SW480 (cell line): ENCODE measurements at regions not wholly inside any gene's neighbourhood (a gene's known extent, or its start where the extent isn't known, plus 50 kb on each side); places are given as distances from the start of the nearest gene placed in this dataset.

Experiments
- DNase-seq: peaks from one replicate; pipeline ENCODE4 v3.0.0-alpha.2; 2016; ENCODE audit warnings: low spot score

DNA sequence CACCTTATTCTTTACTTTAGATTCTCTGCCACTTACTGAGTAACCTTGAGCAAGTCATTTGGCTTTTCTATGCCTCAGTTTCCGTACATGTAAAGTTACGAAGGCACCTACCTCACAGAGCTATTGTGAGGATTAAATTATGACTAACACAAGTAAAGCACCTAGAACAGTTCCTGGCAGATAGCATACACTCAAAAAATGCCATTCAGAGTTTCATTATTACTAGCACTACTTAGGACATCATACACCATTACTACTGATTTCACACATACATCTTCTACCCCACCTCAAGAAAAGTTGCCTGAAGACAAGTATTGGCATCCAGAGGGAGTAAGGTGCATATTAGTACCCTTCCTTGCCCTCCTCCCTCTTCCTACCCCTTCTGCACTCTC is 107.8 kb downstream of the OGFRL1 start:
- no peak for DNase-seq

DNA sequence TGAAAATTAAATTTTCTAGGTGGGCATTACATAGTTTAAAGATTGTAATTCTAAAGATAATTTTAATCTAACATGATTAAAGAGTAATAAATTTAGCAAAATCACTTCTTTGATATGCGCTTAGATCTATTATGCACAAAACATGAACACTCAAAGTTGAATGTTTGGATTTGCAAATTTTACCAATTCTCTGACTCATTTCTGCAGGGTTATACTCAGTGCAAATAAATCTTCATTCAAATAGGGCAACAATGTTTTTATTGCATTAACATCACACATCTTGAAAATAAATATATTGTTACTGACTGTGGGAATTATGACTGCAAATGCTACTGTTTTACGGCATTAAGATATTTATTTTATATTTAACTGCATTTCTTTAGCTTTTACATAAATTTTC is 110.7 kb downstream of the OGFRL1 start:
- no peak for DNase-seq

DNA sequence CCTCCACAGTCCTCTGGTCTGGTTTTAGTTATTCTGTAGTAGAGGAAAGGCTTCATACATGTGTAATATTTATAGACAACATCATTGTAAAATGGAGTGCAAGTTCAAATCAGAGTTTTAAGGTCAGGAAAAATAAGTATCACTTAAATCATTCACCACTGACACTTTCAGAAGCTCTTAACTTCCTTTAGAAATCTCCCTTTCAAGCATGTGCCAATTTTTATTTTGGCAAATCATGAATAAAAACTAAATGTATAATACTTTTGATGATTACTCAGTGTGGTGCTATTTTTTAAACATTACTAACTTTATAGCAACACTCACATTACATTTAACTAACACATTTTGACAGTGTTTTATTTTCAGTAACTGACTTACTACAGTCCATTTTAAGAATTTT is 112.2 kb downstream of the OGFRL1 start:
- no peak for DNase-seq

DNA sequence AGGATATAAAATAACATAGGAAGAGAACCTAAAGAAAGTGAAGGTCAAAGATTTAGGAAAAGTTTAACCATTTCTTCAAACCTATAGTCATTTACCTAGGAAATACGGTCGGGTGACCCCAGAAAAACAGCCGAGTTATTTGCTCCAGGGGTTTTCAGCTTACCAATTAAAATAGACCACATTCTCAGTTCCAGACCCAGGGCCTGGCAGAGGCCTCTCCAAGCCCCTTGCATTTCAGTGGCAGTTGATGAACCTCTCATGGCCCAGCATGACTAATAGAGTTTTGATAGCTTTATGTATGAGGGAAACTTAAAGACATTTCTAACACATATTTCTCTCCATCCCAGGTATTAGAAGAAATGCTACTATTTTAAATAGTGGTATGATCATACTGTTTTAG is 113.5 kb downstream of the OGFRL1 start:
- DNase-seq, result no peak

DNA sequence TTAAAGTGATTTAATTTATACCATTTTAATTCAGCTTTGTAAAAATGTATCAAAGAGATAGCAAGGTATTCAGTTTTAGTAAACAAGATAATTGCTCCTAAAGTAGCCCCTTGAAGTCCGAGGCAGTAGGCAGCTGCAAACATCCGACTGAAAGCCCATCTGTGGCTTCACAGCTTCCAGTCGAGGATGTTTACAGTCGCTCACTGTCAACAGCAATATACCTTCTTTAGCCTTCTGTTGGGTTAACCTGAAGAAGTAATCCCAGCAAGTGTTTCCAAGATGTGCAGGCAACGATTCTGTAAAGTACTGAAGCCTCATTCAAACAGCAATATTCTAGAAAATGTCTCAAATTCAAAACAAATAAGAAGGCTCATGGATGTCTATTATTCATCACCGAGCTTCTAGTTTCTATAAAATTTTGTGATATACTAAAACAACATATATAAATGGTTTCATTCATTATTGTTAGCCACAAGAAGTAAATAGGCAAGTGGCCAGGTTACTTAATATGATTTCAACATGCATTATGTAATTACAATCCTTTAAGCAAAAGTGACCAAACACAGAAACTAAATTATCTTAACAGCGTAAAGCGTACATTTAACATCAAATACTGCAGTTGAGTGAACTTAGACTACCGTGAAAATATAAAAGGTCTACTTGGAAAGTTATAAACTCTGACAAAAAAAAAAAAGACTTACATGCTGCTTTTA is 115.0 kb downstream of the OGFRL1 start:
- DNase-seq, result no peak

DNA sequence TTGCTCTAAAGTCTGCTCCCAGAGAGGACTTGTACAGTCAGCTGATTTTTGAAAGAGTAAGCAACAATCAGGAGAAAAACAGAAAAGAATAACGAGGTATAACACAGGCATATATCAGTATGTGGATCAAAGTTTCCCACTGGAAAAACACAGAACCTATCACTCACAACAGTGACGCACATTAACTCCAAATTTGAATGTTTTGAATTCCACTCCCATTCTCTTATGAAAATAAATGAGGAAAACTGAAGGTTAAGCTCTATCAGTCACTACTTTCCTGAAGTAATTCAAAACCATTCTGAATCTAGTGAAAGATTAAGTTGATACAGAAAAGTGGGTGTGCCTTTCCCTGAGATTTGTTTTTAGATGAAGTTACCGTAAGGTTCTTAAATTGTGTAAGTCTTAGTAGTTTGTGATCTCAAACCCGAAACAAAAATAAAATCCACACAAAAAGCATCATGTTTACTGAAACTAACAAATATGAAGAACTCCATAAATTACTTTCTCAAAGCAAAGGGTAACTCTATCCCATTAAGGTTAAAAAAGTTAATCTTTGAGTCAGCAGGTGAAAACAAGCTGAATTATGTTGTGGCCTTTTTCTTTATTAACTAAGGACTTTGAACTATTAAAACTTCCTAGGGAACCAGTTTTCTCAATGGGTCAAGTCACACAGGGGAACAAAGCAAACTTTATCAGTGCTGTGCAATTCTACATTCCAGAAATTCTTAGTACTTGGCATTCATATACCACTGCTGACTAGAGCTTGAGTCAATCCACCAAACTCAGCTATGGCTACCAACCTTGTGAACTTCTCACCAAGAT is 115.7 kb downstream of the OGFRL1 start:
- DNase-seq, result peak; percentile 32

DNA sequence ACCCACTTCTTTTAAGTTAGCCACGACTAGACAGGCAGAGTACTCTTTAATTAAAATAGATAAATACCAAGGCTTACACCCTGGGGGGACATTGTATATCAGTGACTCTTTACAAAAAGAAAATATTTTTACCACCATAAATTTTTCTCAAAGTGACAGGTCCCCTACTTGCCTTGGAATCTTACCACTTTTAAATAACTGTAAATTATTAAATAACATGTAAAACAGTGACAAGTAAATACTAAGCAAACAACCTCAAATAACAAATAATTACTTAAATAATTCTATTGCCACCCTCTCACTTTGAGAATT is 116.3 kb downstream of the OGFRL1 start:
- no peak for DNase-seq

DNA sequence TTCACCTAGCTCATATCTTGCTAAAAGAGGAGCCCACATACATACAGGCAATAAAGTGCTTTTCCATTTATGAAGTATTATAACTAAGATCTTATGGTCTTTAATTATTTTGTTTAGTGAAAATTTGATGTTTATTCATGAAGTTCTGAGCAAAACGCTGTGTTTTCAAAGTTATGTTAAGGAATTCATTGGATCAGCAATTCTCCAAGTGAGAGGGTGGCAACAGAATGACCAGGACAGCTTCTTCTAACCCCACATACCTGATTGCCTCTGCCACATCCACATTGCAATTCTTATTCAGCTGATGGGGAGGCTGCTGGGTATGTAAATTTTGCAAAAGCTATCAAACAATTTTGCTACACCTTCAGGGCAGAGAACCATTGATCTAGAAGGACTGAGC is 116.8 kb downstream of the OGFRL1 start:
- no peak for DNase-seq

DNA sequence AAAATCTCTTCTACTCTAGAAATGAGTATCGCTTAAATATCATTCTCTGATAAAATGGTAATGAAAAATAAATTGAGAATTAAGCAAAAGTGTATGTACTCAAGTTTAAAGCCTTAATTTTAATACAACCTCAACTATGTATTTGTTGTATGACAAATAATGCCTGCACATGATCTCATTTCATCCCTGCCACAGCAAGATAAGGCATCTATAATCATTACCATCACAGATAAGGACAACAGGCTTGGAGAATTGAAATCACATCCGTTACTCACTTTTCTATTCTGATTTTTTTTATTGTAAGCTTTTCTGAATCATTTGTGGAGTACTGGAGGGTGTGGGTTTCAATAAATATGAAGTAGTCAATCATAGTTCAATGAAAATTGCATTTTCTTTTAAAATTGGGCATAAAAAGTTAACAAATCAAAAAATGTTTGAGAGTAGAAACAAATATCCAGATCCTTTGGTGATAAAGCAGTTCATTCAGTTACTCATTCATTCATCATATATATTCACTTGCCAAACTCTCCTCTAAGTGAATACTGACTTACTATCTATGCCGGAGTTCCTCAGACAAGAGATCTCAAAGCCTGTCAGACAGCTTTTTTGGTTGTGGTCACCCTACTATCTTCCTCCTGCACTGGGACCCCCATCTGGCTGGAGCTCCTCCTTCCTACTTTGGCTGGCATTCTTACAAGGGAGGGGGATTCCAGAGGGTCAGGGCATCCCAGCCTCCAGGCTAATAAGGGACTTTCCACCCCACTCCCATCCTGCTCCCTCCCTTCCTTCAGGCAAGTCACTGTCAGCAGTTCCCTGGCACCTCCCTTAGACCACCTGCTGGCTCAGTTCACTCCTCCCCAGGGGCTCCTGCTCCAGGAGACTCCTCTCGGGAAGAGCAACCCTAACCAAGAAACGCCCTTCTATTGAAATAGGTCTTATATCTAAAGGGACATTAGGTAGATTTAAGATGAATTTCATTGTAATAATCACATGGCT is 118.6 kb downstream of the OGFRL1 start:
- no peak for DNase-seq

DNA sequence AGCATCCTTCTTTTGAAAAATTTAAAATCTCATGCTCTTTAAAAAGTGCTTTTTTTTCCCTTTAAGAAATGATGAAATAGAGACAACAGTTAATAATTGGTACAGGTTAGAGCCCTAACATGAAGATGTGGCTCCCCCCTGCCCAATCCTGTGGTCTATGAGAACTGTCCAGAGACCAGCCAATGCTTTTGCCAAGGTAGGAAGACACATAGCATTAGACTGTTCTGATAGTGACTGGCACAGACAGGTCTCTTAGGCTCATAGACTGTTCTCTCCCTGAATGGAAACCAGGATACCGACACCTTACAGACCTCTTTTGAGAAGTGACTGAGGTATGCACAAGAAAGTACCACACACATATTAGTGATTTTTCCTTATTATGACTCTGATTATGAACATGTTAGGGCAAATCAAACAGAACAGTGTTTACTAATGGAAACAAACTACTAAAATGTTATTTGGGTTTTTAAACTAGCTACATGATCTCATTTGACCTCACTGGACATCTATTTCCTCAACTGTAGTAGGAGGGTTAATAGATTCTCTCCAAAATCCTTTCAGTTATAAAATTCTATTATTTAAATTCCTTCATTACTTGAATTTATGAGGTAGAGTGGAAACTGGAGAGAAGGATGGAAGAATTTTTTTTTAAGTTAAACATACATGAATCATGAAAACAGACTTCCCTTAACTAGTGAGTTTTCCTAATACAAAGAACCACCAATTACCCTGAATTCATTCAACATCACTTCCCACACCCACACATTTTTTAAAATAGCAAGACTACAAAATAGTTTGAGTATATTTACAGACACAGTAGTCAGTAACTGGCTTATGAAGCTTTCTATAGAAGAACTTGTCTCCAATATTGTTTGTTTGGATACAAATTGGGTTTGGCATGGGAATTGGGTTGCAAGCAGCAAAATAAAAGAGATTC is 120.4 kb downstream of the OGFRL1 start:
- no peak for DNase-seq

DNA sequence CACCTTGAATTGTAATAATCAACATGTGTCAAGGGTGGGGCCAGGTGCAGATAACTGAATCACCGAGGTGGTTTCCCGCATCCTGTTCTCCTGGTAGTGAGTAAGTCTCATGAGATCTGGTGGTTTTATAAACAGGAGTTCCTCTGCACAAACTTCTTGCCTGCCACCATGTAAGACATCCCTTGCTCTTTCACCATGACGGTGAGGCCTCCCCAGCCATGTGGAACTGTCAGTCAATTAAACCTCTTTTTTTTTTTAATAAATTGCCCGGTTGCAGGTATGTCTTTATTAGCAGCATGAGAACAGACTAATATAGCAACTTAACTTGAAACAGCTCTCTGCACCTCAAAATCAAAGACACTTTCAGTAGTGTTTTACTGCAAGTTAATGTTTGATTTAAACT is 121.6 kb downstream of the OGFRL1 start:
- DNase-seq, result no peak

DNA sequence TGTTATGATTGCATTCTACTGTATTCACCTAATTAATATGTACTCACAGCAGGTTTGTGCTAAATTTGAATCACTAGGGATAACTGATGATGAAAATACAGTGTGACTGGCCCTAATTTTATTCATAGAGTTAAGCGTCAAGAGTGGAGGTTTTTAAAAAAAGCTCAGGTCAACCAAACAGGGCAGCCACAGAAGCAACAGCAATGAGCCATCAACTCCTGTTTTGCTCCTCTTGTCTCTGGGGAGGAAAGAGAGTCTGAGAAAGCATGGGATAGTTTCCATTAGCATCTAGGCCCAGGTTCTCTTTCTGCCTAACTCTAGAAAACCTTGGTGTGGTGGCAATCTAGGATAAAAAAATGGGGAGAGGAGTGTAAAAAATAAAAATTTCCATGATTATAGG is 122.1 kb downstream of the OGFRL1 start:
- DNase-seq, result no peak

DNA sequence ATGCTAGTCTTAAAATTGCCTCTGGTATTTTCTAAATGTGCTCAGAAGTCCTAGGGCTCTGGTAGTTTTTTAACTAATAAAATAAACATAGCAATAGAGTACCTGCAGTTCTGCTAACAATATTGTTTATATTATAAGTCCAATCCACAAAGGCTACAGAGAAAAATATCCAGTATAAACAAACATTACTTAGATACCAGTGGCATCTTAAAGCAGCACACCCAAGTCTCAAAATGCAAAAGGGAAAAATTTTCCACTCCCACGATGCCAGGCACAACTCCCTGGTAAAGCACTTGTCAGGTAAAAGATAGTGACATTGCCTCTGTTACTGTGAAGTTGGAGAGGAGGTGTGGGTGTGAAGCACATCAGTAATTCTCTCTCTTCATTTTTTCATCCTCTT is 123.3 kb downstream of the OGFRL1 start:
- DNase-seq, result no peak

DNA sequence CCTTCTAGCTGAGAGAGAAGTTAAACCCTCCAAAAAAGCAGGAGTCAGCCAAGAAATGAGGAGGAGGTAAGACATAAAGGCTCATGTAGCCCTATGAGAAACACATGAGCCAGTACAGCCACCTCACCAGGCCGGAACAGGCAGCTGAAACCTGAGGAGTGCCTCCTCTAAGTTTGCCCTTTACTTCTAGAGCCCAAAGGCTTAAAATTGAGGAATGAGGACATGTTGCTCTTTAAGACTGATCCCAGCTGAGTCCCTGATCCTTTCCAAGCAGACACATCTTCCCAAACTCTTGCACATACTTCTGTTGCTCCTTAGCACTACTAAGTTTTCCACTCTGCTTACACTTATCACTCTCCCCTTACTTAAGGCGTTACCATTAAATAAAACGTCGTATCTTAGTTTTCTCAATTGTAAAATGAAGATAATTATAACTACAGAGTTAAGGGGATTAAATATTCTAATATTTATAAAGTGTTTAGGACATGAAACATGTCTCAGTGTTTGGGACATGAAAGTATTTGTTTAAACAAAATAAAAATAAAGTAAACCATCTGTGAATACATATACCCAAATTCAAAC is 124.0 kb downstream of the OGFRL1 start:
- no peak for DNase-seq

DNA sequence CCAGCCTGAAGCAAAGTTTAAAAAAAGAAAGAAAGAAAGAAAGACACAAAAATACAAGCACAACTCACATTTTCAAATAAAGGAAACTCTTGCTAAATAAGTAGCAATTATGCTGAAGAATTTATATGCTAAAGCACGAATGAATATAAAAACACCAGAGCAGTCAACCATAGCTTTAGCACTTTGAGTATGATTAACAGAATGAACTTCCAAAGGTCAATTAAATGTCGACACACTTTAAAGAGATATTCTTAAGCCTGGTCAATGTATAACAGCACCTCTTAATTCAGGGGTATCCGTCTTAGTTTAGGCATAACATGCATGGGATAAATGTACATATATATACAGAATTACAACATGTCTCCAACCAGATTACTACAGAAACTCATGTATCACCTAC is 125.9 kb downstream of the OGFRL1 start:
- no peak for DNase-seq

DNA sequence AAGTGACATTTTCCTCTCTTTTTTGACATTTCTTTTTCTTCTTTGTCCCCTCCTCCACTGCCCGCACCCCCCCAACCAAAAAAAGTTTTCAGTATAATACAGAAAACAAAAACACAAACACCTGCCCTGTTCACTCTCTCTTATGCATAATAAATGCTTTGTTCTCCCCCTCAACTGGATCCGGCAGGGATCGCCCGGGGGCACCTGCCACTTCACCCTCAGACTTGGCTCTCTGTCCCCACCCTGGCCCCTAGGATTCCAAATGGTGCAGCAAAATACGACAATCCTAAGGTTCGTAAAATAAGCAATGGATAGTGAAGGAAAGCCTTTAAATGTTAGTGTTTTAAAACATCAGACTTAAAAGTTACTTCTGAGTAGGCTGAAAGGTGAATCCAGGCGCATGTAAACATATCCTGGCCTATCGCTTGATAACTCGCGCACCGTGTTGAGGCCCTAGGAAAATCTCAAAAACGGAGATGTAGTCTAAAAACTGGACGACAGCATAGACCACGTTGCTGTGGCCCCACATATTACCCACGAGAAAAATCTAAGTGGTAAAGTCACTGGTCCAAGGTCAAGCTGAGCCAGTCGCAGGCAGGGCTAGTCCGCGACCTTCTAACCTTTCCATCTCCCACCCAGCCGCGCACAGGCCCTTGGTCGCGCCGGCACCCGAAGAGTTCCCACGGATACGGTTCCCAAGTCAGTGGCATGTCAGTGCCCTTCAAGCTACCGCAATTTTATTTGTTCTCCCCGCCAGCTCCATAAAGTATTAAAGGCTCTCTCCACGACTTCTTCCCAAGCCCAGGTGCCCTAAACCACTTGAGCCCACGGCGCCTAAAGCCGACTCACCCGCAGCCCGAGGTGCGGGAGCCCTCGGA is 130.8 kb downstream of the OGFRL1 start:
- no peak for DNase-seq

DNA sequence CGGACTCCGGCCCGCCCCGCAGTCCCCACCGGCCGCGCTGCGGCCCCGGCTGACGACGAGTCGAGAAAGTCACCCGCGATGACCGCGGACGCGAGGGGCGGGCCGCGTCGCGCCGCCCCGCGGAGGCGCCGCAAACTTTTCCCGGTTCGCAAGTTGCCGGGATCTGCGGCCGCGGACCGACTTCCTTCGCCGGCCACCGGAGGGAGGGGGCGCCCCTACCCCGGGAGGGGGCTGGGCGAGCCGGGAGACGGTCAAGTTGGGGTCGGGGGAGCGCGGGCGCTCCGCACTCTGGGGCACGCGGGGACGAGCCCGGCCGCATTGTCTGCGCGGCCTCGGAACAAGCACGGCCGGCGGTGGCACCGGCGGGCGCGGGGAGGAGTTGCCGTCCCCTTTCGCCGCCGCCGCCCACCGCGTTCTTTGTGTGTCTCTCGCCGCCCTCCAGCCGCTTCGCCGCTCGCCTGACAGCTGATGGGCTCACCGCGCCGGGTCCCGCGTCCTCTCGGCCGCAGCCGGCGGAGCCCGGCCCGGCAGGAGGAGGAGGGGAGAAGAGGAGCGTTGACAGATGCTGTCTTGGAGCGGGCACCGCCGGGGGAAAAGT is 131.6 kb downstream of the OGFRL1 start:
- DNase-seq, result no peak

DNA sequence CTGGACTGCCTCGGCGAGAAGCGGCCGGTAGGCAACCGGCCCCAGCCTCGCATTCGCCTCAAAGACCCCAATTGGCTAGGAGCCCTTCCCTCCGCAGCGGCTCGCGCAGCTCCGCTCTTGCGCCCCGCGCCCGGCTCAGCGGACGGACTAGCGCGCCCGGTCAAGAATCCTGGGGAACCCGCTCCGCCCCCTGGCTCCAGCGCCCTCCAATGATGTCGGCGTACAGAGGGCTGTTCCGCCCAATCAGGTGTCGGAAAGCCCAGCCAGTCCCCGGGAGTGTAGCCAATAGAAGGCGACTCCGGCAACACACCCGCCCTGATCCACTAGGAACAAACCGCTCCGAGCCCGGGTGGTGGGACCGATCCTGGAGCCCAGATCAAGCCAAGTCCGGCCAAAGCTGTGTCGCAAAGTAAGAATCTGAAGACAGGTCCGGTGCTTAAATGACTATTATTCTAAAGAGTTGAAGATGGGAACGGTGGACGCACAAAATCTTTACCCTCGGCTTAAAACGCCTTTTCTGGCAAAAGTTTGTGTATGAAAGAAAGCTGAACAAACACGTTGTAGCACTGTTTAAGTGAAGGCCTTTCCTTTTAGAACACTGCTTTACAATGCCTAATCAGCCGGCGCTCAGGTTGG is 132.2 kb downstream of the OGFRL1 start:
- no peak for DNase-seq

DNA sequence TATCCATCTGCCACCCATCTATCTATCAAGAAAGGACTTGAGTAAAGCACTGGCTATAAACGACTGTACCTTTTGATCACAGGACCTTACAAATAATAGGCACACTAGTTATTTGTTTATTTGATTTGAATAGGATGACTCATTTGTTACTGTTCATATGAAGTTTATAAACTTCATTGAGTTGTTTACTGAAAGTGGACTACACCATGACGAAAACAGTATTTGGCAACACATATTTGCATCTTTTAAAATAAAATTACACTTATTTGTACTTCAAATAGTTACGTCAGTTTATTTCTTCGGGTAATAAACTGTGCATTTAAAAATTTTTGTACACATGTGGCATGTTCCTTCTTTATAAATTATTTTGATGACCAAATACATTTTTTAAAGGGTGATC is 133.0 kb downstream of the OGFRL1 start:
- no peak for DNase-seq
